ENCODE measurements at regions not wholly inside any gene's neighbourhood (a gene's known extent, or its start where the extent isn't known, plus 50 kb on each side); places are given as distances from the start of the nearest gene placed in this dataset.

GRCh38 chr6:137313928-137314855 is 95.0 kb upstream of the IFNGR1 start:
- TF ChIP-seq GATA2 (IDR thresholded peaks at IDR 0.05; ENCODE audit: low read depth, low read length) (no peak), GATA3 (IDR thresholded peaks at IDR 0.05; ENCODE audit: low read depth, low read length) (no peak)
